LNCaP clone FGC (cell line): ENCODE measurements at regions not wholly inside any gene's neighbourhood (a gene's known extent, or its start where the extent isn't known, plus 50 kb on each side); places are given as distances from the start of the nearest gene placed in this dataset.

Experiments used
- DNase-seq: peaks from one replicate; pipeline ENCODE4 v3.0.0-alpha.2; 2011; ENCODE audit warnings: low read depth
- H3K4me3 ChIP-seq: 2 replicates; pipeline ENCODE4 v1.5.1; 2011; ENCODE audit warnings: mild to moderate bottlenecking, low read depth, low read length, control low read depth
- CTCF ChIP-seq: IDR thresholded peaks from 2 replicates; pipeline ENCODE4 v1.5.1; 2012; ENCODE audit warnings: mild to moderate bottlenecking; ENCODE audit not compliant: control insufficient read depth, insufficient read depth; ENCODE audit errors: extremely low read depth

GRCh38 chr12:126198966-126199692 lies 1133.9 kb downstream of the AACS start:
- peak; percentile 8 for DNase-seq
- H3K4me3 ChIP-seq, result no peak overlapping the region
- no peak for TF ChIP-seq CTCF

DNA sequence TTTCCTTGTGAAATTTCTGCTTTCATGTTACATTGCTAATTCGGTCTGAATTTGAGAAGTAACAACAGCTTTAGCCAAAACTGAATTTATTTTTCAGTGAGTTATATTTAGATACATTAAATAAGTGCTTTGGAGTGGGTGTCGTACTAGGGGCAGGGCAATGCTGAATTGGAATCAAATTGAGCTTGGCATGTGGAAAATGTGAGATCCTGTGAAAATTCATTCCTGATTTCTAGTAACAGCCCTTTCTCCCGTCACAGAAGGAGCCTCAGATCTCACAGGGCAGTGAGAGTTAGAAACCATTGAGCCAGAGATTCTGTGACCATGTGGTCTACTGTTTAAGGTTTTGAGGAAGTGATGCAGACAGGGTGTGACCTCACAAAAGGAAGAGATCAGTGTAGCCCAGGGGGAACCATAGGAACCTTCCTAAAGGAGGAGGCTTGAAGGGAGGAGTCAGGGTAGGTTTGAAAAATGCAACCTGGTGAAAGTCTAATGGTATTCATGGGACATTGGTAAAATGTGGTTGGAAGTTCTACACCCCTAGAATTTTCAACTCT lies 1136.8 kb downstream of the AACS start:
- no peak overlapping the region for H3K4me3 ChIP-seq
- no peak for TF ChIP-seq CTCF
- DNase-seq, result no peak

DNA sequence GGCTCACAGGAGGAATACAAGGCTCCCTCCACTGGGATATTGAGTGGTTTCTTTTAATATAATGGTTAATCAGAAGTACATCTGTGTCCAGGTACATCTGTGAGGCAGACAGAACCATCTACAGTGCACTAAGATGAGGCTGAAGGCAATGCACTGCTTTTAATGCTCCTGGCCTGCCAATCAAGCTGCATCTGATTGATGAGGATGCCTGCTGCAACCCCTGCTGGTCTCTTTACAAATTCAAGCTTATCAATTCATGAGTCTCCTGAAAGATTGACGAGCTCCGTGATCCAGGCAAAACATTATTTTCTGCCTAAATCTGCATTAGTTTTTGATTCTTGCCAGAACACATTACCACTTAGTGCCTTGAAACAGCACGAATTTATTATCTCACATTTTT lies 1139.1 kb downstream of the AACS start:
- no peak overlapping the region for H3K4me3 ChIP-seq
- TF ChIP-seq CTCF, result no peak
- DNase-seq, result no peak

GRCh38 chr12:126210026-126210425 lies 1144.8 kb downstream of the AACS start:
- TF ChIP-seq CTCF, result no peak
- no peak for DNase-seq
- H3K4me3 ChIP-seq, result no peak overlapping the region

- TF ChIP-seq CTCF, result no peak
- H3K4me3 ChIP-seq, result no peak overlapping the region
- DNase-seq, result no peak
These were observed 1145.2 kb downstream of the AACS start for GRCh38 chr12:126210448-126210847.

- DNase-seq, result no peak
- H3K4me3 ChIP-seq, result no peak overlapping the region
- no peak for TF ChIP-seq CTCF
These were observed 1147.6 kb downstream of the AACS start for GRCh38 chr12:126212824-126213223.

DNA sequence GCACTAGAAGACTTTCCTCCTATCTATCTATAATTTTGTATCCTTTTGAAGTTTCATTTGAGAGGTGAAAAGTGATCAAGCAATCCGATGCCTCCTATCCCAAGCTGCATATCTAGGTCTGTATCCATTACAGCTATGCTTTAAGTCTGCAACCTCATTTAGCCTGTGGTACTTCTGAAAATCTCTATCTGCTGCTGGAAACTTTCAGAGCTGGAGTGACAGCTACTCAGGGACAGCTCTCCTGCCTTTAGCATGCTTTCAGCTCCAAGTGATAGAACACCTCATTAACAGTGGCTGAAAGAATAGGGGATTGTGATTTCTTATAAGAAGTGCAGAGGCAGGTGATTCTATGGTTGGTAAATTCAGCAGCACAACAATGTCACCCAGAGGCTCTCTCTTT lies 1153.5 kb downstream of the AACS start:
- TF ChIP-seq CTCF, result no peak
- DNase-seq, result no peak
- no peak overlapping the region for H3K4me3 ChIP-seq
